ENCODE measurements at regions not wholly inside any gene's neighbourhood (a gene's known extent, or its start where the extent isn't known, plus 50 kb on each side); places are given as distances from the start of the nearest gene placed in this dataset.

GRCh38 chr13:75102001-75102716 lies 379.8 kb downstream of the TBC1D4 start:
- TF ChIP-seq CTCF (optimal IDR thresholded peaks at IDR 0.05 in 1 of 3, IDR thresholded peaks at IDR 0.05 in 1 of 3, conservative IDR thresholded peaks at IDR 0.05 in 1 of 3; ENCODE audit: extremely low read depth in 1 of 3, insufficient read depth in 2 of 3, low read length in 3 of 3) = no peak
- TF ChIP-seq EZH2 (IDR thresholded peaks at IDR 0.05; ENCODE audit: low read length) = no peak
